HG03575 (cell line): ENCODE measurements at regions not wholly inside any gene's neighbourhood (a gene's known extent, or its start where the extent isn't known, plus 50 kb on each side); places are given as distances from the start of the nearest gene placed in this dataset.

ENCODE experiments used
- ATAC-seq: cut with Tn5 transposase; IDR thresholded peaks from one replicate; pipeline ENCODE4 v1.9.1; 2021; ENCODE audit not compliant: unreplicated experiment, insufficient number of reproducible peaks, low FRiP score; ENCODE audit errors: extremely low read depth

- ATAC-seq: no peak
Measured at GRCh38 chr4:153120235-153120634, 84.0 kb upstream of the TRIM2 start.

GRCh38 chr4:153122855-153123254, 81.4 kb upstream of the TRIM2 start:
- ATAC-seq: no peak

GRCh38 chr4:153126137-153126536, 78.1 kb upstream of the TRIM2 start:
- no peak for ATAC-seq

GRCh38 chr4:153127760-153128494, 76.3 kb upstream of the TRIM2 start:
- no peak for ATAC-seq

- no peak for ATAC-seq
Measured at GRCh38 chr4:153131596-153131995, 72.6 kb upstream of the TRIM2 start.

- no peak for ATAC-seq
Measured at GRCh38 chr4:153137159-153137558, 67.1 kb upstream of the TRIM2 start.

DNA sequence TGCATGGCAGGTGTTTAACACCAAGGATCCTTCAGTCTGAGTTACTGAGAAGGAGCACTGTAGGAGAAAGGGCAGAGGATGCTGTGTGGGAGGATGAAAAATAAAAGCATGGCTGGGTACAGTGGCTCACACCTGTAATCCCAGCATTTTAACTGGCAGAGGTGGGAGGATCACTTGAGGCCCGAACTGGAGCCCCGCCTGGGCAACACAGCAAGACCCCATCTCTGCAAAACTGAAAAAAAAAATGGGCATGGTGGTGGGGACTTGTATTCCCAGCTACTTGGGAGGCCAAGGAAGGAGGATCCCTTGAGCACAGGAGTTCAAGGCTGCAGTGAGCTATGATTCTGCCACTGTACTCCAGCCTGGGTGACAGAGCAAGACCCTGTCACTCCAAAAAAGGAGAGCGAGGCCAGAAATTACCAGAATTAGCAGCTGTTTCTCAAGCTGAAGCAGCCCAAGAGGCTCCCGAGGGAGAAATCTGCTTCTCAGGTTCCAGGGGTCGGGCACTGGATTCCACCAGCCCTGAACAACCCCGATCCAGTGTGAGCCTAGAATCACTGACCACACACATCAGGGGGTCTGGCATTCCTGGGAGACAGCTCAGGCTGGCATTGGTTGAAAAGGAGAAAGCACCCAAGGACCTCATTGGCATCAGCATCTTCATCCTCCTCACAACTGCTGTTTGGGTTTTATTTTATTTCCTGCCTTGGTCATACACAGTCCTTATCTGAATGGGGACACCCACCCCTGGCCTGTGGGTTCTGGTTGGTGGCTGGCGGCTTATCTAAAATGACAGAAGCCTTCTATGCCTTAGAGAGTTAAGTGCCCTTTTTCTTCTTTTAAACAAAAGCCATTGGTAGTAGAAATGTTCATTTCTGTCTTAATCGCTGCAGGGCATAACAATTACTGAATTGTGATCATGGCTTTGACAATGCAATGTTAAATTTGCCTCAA, 66.3 kb upstream of the TRIM2 start:
- no peak for ATAC-seq

DNA sequence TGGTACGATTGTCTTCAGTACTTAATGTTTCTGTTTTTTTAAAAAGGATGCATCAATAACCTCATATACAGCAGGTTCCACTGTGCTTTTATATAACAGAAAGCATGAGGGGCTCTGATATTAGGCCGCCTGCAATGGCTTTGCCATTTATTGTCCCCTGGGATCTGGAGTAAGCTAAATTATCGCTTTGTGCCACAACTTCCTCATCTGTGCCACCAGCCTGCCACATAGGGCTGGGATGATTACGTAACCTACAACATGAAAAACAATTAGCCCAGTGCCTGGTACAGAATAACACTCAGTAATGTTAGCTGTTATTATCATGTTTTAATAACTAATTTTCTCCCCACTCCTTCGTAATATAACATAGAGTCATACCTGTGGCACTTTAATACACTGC, 65.5 kb upstream of the TRIM2 start:
- ATAC-seq: no peak

- ATAC-seq: no peak
Measured at GRCh38 chr4:153140294-153140693, 63.9 kb upstream of the TRIM2 start.

DNA sequence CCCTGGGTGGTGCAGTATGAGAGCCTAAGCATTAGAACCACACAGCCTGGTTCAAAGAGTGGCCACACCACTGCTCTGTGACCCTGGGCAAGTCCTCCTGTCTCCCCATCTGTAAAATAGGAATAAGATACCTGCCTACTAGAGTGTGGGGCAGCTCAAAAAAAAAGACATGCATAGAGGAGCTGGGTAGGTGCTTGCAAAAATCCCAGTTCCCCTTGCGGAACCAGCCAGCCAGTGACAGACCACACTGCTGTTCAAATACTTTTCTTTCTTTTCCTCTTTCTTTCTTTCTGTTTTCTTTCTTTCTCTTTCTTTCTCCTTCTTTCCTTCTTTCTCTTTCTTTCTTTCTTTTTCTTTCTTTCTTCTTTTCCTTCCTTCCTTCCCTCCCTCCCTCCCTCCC, 63.0 kb upstream of the TRIM2 start:
- ATAC-seq: no peak

- ATAC-seq: no peak
Measured at GRCh38 chr4:153142700-153143438, 61.4 kb upstream of the TRIM2 start.

DNA sequence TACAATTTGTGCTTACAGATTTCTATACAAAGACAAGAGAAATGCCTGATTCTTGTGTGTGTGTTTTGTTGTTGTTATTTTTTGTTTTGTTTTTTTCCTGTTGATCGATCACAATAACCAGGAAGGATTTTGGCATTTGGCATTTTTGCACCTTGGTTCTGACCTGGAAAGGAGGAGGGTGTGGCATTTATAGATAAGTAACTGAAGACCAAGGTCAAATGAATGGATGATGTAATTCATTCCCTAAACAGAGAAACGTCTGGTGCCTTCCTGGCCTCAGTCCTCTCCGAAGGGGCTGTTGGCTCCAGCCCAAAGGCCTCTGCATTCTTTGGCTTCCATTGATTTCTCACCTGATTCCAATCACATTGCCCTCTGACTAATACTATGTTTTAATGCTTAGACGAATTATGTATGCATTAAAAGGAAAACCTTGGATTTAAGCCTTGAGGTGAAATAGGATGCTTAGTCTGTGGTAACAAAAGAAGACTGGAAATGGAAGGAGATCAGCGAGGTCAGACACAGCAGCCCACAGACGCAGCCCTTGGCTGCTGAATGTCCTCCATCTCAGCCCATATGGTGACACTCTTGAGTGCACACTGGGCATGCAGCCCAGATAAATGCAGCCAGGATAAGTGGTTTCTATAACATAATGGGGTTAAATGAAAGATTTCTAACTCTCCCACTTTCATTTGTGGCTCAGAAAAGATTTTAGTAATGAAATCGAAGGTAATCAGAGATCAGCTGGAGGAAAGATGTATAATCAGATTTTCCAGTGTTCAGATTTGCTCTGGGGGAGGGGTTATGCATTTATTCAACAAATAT, 60.5 kb upstream of the TRIM2 start:
- no peak for ATAC-seq

DNA sequence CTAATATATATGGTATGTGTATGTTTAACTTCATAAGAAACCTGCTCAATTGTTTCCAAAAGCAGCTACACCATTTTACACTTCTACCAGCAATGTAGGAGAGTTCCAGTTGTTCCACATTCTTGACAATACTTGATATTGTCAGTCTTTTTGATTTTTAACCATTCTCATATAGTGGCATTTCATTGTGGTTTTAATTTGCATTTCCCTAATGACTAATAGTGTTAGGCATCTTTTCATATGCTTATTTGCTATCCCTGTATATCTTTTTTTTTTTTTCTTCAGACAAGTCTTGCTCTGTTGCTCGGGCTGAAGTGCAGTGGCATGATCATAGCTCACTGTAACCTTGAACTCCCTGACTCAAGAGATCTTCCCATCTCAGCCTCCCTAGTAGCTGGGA, 58.2 kb upstream of the TRIM2 start:
- no peak for ATAC-seq

- ATAC-seq: no peak
Measured at GRCh38 chr4:153146961-153147360, 57.3 kb upstream of the TRIM2 start.

GRCh38 chr4:153148791-153149190, 55.5 kb upstream of the TRIM2 start:
- no peak for ATAC-seq

- no peak for ATAC-seq
Measured at GRCh38 chr4:153151535-153152455, 52.4 kb upstream of the TRIM2 start.

DNA sequence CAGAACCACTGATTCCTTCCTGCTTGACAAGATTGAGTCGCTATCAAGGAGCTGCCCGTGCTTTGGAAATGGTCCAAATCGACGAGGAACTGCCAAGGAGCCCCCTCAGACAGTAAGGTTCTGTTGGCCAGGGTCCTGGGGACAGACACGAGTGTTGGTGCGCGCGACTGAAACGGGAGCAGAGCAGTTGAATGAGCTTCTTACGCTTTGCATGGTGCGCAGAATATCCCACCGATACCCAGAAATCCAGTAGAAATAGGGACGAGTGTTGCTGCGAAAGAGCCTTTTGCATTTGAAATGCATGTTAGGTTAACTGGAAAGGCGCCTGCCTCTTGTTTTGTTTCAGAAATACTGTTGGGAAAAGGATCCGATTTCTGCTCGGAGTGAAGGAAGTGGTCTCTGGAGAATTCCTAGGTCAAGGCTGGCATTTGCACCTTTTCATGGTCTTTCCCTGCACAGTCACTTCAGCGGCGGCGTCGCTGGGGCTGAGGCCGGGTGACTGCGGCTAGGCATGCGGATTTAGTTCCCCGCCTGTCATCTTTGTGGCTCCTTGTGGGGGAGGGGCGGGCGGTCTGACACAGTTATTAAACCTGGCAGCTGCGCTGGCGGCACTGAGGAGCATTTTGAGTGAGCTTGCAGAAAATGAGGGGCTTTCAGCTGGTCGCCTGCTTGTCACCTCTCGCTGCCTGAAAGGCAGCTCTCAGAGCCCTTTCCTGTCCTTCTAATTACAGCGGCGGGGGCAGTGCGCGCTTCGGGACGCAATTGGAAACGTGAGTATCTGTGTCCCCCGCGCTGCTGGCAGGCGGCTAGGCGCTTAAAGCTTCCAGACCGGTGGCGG, 51.5 kb upstream of the TRIM2 start:
- ATAC-seq: no peak
